Fibroblast of lung (primary cell): ENCODE measurements at regions not wholly inside any gene's neighbourhood (a gene's known extent, or its start where the extent isn't known, plus 50 kb on each side); places are given as distances from the start of the nearest gene placed in this dataset.

ENCODE experiments used
- DNase-seq, 2 donors: peaks; one replicate each; pipeline versions ENCODE4 v3.0.0 to v3.0.0-alpha.2; 2010; ENCODE audit warnings: low read depth in 2 of 2
- H2AFZ ChIP-seq: 2 replicates; pipeline ENCODE4 v1.5.1; 2012; ENCODE audit warnings: low read length, control low read depth, inconsistent platforms
- H3K27ac ChIP-seq: 2 replicates; pipeline ENCODE4 v1.5.1; 2011; ENCODE audit warnings: low read length, control low read depth; ENCODE audit not compliant: insufficient read depth
- H3K27me3 ChIP-seq: 2 replicates; pipeline ENCODE4 v1.5.1; 2011; ENCODE audit warnings: mild to moderate bottlenecking, low read length; ENCODE audit not compliant: control insufficient read depth, insufficient read depth
- H3K36me3 ChIP-seq: 2 replicates; pipeline ENCODE4 v1.5.1; 2011; ENCODE audit warnings: low read length; ENCODE audit not compliant: control insufficient read depth, insufficient read depth
- H3K4me1 ChIP-seq: 2 replicates; pipeline ENCODE4 v1.5.1; 2011; ENCODE audit warnings: low read length; ENCODE audit not compliant: control insufficient read depth, insufficient read depth; ENCODE audit errors: extremely low read depth
- H3K4me2 ChIP-seq: 2 replicates; pipeline ENCODE4 v1.5.1; 2011; ENCODE audit warnings: low read length, control low read depth; ENCODE audit not compliant: insufficient read depth; ENCODE audit errors: extremely low read depth
- H3K4me3 ChIP-seq, 4 experiments: fragments of 200-600 bp in 1 of 4; sonication (generic) in 1 of 4; replicated peaks in 1 of 4; 2 replicates each; pipeline ENCODE4 v1.5.1; 2011 to 2016; ENCODE audit warnings: low read length in 4 of 4, low read depth in 3 of 4, mild to moderate bottlenecking in 3 of 4, control low read depth in 2 of 4, inconsistent platforms in 1 of 4, mixed read lengths in 1 of 4; ENCODE audit not compliant: insufficient read depth in 1 of 4; ENCODE audit errors: control extremely low read depth in 1 of 4
- H3K79me2 ChIP-seq: 2 replicates; pipeline ENCODE4 v1.5.1; 2012; ENCODE audit warnings: mild to moderate bottlenecking, low read length, inconsistent platforms; ENCODE audit not compliant: control insufficient read depth, insufficient read depth
- H3K9ac ChIP-seq: 2 replicates; pipeline ENCODE4 v1.5.1; 2011; ENCODE audit warnings: mild to moderate bottlenecking, low read length, control low read depth; ENCODE audit not compliant: insufficient read depth
- H3K9me3 ChIP-seq: 2 replicates; pipeline ENCODE4 v1.5.1; 2012; ENCODE audit warnings: low read depth, low read length; ENCODE audit not compliant: control insufficient read depth, insufficient read depth
- H4K20me1 ChIP-seq: 2 replicates; pipeline ENCODE4 v1.5.1; 2011; ENCODE audit warnings: low read length; ENCODE audit not compliant: control insufficient read depth, insufficient read depth; ENCODE audit errors: extremely low read depth
- EZH2 ChIP-seq: IDR thresholded peaks from 2 replicates; pipeline ENCODE4 v1.5.1; 2012; ENCODE audit warnings: low read length, control low read depth, mild to moderate bottlenecking; ENCODE audit errors: missing control alignments
- TF ChIP-seq, protein P1 (sequence below), 2 donors: IDR thresholded peaks in 1 of 2; conservative IDR thresholded peaks in 1 of 2; 1 replicate in 1 of 2; 2 replicates in 1 of 2; pipeline ENCODE4 v1.5.1; 2011 to 2012; ENCODE audit warnings: low read length in 2 of 2, control low read depth in 1 of 2, inconsistent platforms in 1 of 2, low read depth in 1 of 2, mild to moderate bottlenecking in 1 of 2

DNA sequence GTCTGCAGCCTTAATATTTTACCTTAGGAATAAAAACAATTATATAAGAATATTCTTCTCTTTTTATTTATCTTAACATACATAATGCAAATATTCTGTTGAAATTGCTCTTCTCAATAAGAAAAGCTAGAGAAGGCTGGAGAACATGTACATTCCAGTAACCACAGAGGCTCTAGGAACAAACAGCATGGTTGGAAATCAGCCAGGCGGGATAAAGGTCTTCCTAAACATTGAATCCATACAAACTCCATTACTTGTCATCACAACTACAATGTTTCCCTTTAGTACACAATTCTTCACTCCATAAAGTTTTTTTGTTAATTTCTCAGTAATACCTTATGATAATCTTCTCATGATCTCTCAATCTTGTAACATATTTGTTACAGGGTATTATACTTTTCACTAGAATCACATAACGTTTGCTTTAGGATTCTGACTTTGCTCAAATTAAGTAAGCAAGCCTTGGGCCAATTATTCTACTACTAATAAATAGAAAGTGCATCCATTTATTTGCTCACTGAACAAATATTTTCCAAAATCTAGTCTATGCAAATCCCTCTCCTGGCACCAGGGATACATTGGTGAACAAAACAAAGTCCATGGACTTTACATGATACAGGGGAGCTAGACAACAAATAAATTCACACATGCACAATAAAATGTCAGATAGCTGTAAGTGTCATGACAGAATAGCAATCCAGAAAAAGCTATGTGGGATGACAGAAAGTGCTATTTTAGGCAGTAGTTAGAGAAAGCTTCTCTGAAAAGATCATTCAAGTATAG, 237.5 kb upstream of the TMTC1 start:
- H3K4me2 ChIP-seq, result no peak overlapping the region
- TF ChIP-seq EZH2, result no peak
- TF ChIP-seq, protein P1, sequence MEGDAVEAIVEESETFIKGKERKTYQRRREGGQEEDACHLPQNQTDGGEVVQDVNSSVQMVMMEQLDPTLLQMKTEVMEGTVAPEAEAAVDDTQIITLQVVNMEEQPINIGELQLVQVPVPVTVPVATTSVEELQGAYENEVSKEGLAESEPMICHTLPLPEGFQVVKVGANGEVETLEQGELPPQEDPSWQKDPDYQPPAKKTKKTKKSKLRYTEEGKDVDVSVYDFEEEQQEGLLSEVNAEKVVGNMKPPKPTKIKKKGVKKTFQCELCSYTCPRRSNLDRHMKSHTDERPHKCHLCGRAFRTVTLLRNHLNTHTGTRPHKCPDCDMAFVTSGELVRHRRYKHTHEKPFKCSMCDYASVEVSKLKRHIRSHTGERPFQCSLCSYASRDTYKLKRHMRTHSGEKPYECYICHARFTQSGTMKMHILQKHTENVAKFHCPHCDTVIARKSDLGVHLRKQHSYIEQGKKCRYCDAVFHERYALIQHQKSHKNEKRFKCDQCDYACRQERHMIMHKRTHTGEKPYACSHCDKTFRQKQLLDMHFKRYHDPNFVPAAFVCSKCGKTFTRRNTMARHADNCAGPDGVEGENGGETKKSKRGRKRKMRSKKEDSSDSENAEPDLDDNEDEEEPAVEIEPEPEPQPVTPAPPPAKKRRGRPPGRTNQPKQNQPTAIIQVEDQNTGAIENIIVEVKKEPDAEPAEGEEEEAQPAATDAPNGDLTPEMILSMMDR (conservative IDR thresholded peaks at IDR 0.05 in 1 of 2, IDR thresholded peaks at IDR 0.05 in 1 of 2; ENCODE audit: low read depth in 1 of 2, low read length in 2 of 2), result no peak

GRCh38 chr12:30019366-30020140, 235.8 kb upstream of the TMTC1 start:
- Histone ChIP-seq H3K27me3 (no peaks in the 10 kb centered on the region), H3K9ac (no peak overlapping the region), H3K27ac (no peak overlapping the region), H3K4me3 (no peak overlapping the region), H3K4me2 (no peak overlapping the region), H2AFZ (no peak overlapping the region), H3K36me3 (no peaks in the 10 kb centered on the region), H3K79me2 (no peaks in the 10 kb centered on the region), H3K9me3 (no peaks in the 10 kb centered on the region), H3K4me1 (no peaks in the 10 kb centered on the region), H4K20me1 (no peaks in the 10 kb centered on the region)
- peak in 1 of 2 donors; percentile 61 for DNase-seq
- TF ChIP-seq, protein P1 (conservative IDR thresholded peaks at IDR 0.05 in 1 of 2, IDR thresholded peaks at IDR 0.05 in 1 of 2; ENCODE audit: low read depth in 1 of 2, low read length in 2 of 2), result no peak
- no peak for TF ChIP-seq EZH2

More for the DNA sequence above, 237.5 kb upstream of the TMTC1 start:
- no peaks in the 10 kb centered on the region for H3K36me3 ChIP-seq
- H2AFZ ChIP-seq, result no peak overlapping the region
- no peaks in the 10 kb centered on the region for H3K9me3 ChIP-seq
- H3K4me1 ChIP-seq, result no peaks in the 10 kb centered on the region
- peak; percentile 10 to 84 for DNase-seq
- H3K4me3 ChIP-seq, result no peak overlapping the region
- H3K79me2 ChIP-seq, result no peaks in the 10 kb centered on the region
- H3K27ac ChIP-seq, result no peak overlapping the region
- no peaks in the 10 kb centered on the region for H3K27me3 ChIP-seq
- H4K20me1 ChIP-seq, result no peaks in the 10 kb centered on the region
- no peak overlapping the region for H3K9ac ChIP-seq

- H3K36me3 ChIP-seq, result no peaks in the 10 kb centered on the region
- no peaks in the 10 kb centered on the region for H3K27me3 ChIP-seq
- no peaks in the 10 kb centered on the region for H3K79me2 ChIP-seq
- no peak for TF ChIP-seq EZH2
- TF ChIP-seq, protein P1 (conservative IDR thresholded peaks at IDR 0.05 in 1 of 2, IDR thresholded peaks at IDR 0.05 in 1 of 2; ENCODE audit: low read depth in 1 of 2, low read length in 2 of 2), result no peak
- no peaks in the 10 kb centered on the region for H3K4me1 ChIP-seq
- H3K9me3 ChIP-seq, result no peaks in the 10 kb centered on the region
- H3K27ac ChIP-seq, result no peak overlapping the region
- no peak overlapping the region for H2AFZ ChIP-seq
- H3K9ac ChIP-seq, result no peak overlapping the region
- DNase-seq, result no peak
- H3K4me2 ChIP-seq, result no peak overlapping the region
- no peaks in the 10 kb centered on the region for H4K20me1 ChIP-seq
- no peak overlapping the region for H3K4me3 ChIP-seq
Measured at GRCh38 chr12:30016540-30017055, 232.9 kb upstream of the TMTC1 start.
